ENCODE measurements at regions not wholly inside any gene's neighbourhood (a gene's known extent, or its start where the extent isn't known, plus 50 kb on each side); places are given as distances from the start of the nearest gene placed in this dataset.

GRCh38 chr5:117675646-117676045 lies 1101.0 kb upstream of the SEMA6A start:
- Histone ChIP-seq H3K4me2 (ENCODE audit: low read length) (no peak overlapping the region), H3K27me3 (ENCODE audit: control insufficient read depth, low read length) (no peaks in the 10 kb centered on the region), H3K79me2 (ENCODE audit: control insufficient read depth, low read length) (no peaks in the 10 kb centered on the region), H3K36me3 (ENCODE audit: control insufficient read depth, low read length) (no peaks in the 10 kb centered on the region), H3F3A (ENCODE audit: control insufficient read depth, insufficient read depth) (no peaks in the 10 kb centered on the region), H3K9me3 (ENCODE audit: control insufficient read depth, insufficient read depth, low read length) (no peaks in the 10 kb centered on the region), H3K4me3 (ENCODE audit: low read length) (no peak overlapping the region), H3K9me2 (replicated peaks; ENCODE audit: control insufficient read depth, low read length) (no peaks in the 10 kb centered on the region), H3K4me1 (ENCODE audit: control insufficient read depth, low read length) (no peaks in the 10 kb centered on the region), H4K20me1 (ENCODE audit: control insufficient read depth, insufficient read depth, low read depth, low read length) (no peaks in the 10 kb centered on the region), H3K27ac (ENCODE audit: low read depth, low read length) (no peak overlapping the region)
- no peak for TF ChIP-seq EZH2phosphoT487 (IDR thresholded peaks at IDR 0.05; ENCODE audit: borderline replicate concordance, low read length)
- TF ChIP-seq, protein P1, sequence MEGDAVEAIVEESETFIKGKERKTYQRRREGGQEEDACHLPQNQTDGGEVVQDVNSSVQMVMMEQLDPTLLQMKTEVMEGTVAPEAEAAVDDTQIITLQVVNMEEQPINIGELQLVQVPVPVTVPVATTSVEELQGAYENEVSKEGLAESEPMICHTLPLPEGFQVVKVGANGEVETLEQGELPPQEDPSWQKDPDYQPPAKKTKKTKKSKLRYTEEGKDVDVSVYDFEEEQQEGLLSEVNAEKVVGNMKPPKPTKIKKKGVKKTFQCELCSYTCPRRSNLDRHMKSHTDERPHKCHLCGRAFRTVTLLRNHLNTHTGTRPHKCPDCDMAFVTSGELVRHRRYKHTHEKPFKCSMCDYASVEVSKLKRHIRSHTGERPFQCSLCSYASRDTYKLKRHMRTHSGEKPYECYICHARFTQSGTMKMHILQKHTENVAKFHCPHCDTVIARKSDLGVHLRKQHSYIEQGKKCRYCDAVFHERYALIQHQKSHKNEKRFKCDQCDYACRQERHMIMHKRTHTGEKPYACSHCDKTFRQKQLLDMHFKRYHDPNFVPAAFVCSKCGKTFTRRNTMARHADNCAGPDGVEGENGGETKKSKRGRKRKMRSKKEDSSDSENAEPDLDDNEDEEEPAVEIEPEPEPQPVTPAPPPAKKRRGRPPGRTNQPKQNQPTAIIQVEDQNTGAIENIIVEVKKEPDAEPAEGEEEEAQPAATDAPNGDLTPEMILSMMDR (IDR thresholded peaks at IDR 0.05; ENCODE audit: low read depth, low read length, poor library complexity, severe bottlenecking) = no peak

- Histone ChIP-seq H3K4me1 (ENCODE audit: control insufficient read depth, low read length) (no peaks in the 10 kb centered on the region), H3K27me3 (ENCODE audit: control insufficient read depth, low read length) (no peaks in the 10 kb centered on the region), H3K36me3 (ENCODE audit: control insufficient read depth, low read length) (no peaks in the 10 kb centered on the region), H3K4me3 (ENCODE audit: low read length) (no peak overlapping the region), H3K4me2 (ENCODE audit: low read length) (no peak overlapping the region), H3K79me2 (ENCODE audit: control insufficient read depth, low read length) (no peaks in the 10 kb centered on the region), H3F3A (ENCODE audit: control insufficient read depth, insufficient read depth) (no peaks in the 10 kb centered on the region), H3K27ac (ENCODE audit: low read depth, low read length) (no peak overlapping the region), H4K20me1 (ENCODE audit: control insufficient read depth, insufficient read depth, low read depth, low read length) (no peaks in the 10 kb centered on the region), H3K9me2 (replicated peaks; ENCODE audit: control insufficient read depth, low read length) (no peaks in the 10 kb centered on the region), H3K9me3 (ENCODE audit: control insufficient read depth, insufficient read depth, low read length) (no peaks in the 10 kb centered on the region)
- TF ChIP-seq, protein P1 (IDR thresholded peaks at IDR 0.05; ENCODE audit: low read depth, low read length, poor library complexity, severe bottlenecking) = no peak
- TF ChIP-seq EZH2phosphoT487 (IDR thresholded peaks at IDR 0.05; ENCODE audit: borderline replicate concordance, low read length) = no peak
These were observed 1096.9 kb upstream of the SEMA6A start for GRCh38 chr5:117671551-117671950.

DNA sequence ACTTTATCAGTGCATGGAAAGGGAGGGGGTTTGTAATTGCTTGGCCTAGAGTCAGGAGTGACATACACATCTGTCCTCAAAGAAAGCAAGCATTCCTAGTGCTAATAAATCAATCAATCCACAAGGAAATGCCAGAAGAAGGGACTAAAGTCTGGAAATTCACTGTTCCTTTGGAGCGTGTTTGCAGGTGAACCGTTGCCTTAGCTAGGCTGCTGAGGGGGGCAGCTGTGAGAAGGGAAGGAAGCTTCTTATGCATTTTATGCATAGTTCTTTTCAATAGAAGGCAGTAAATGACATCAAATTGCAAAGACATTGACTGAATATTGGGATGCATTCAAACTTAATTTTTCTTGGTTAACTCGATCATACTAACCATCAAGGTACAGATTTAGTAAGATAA lies 1092.5 kb upstream of the SEMA6A start:
- TF ChIP-seq, protein P1 (IDR thresholded peaks at IDR 0.05; ENCODE audit: low read depth, low read length, poor library complexity, severe bottlenecking) = no peak
- TF ChIP-seq EZH2phosphoT487 (IDR thresholded peaks at IDR 0.05; ENCODE audit: borderline replicate concordance, low read length) = no peak
- H4K20me1 ChIP-seq (ENCODE audit: control insufficient read depth, insufficient read depth, low read depth, low read length) = no peaks in the 10 kb centered on the region
- no peak overlapping the region for H3K27ac ChIP-seq (ENCODE audit: low read depth, low read length)
- H3K79me2 ChIP-seq (ENCODE audit: control insufficient read depth, low read length) = no peaks in the 10 kb centered on the region
- no peaks in the 10 kb centered on the region for H3K9me3 ChIP-seq (ENCODE audit: control insufficient read depth, insufficient read depth, low read length)
- H3K4me3 ChIP-seq (ENCODE audit: low read length) = no peak overlapping the region
- no peaks in the 10 kb centered on the region for H3K36me3 ChIP-seq (ENCODE audit: control insufficient read depth, low read length)
- no peaks in the 10 kb centered on the region for H3K9me2 ChIP-seq (replicated peaks; ENCODE audit: control insufficient read depth, low read length)
- no peaks in the 10 kb centered on the region for H3K4me1 ChIP-seq (ENCODE audit: control insufficient read depth, low read length)
- no peaks in the 10 kb centered on the region for H3K27me3 ChIP-seq (ENCODE audit: control insufficient read depth, low read length)
- no peaks in the 10 kb centered on the region for H3F3A ChIP-seq (ENCODE audit: control insufficient read depth, insufficient read depth)
- H3K4me2 ChIP-seq (ENCODE audit: low read length) = no peak overlapping the region

DNA sequence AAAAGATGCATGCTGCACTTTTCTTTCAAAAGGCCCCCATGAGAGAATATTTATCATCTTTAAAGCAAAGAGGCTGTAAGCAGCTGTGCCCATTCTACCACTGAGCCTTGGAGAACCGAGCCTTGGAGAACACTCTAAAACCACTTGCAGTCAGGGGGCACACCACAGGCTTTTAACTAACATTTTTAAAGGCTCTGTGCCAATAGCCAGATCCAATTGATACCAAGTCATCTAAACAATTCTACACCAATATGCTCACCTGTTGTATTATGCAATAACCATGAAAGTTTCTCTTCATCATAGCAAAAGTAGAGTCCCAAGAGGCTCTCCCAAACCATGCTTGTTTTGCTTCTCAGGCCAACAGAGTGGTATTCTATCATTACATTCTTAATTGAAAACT lies 1090.5 kb upstream of the SEMA6A start:
- Histone ChIP-seq H3K36me3 (ENCODE audit: control insufficient read depth, low read length) (no peaks in the 10 kb centered on the region), H3K9me3 (ENCODE audit: control insufficient read depth, insufficient read depth, low read length) (no peaks in the 10 kb centered on the region), H3K4me2 (ENCODE audit: low read length) (no peak overlapping the region), H3F3A (ENCODE audit: control insufficient read depth, insufficient read depth) (no peaks in the 10 kb centered on the region), H3K79me2 (ENCODE audit: control insufficient read depth, low read length) (no peaks in the 10 kb centered on the region), H4K20me1 (ENCODE audit: control insufficient read depth, insufficient read depth, low read depth, low read length) (no peaks in the 10 kb centered on the region), H3K27ac (ENCODE audit: low read depth, low read length) (no peak overlapping the region), H3K9me2 (replicated peaks; ENCODE audit: control insufficient read depth, low read length) (no peaks in the 10 kb centered on the region), H3K27me3 (ENCODE audit: control insufficient read depth, low read length) (no peaks in the 10 kb centered on the region), H3K4me3 (ENCODE audit: low read length) (no peak overlapping the region), H3K4me1 (ENCODE audit: control insufficient read depth, low read length) (no peaks in the 10 kb centered on the region)
- no peak for TF ChIP-seq EZH2phosphoT487 (IDR thresholded peaks at IDR 0.05; ENCODE audit: borderline replicate concordance, low read length)
- TF ChIP-seq, protein P1 (IDR thresholded peaks at IDR 0.05; ENCODE audit: low read depth, low read length, poor library complexity, severe bottlenecking) = no peak
